ENCODE measurements at regions not wholly inside any gene's neighbourhood (a gene's known extent, or its start where the extent isn't known, plus 50 kb on each side); places are given as distances from the start of the nearest gene placed in this dataset.
"Not testable (repeated sequence)": the region's sequence is repeated elsewhere in the genome, so short reads cannot be mapped to it uniquely, and the experiment has no call there.

DNA sequence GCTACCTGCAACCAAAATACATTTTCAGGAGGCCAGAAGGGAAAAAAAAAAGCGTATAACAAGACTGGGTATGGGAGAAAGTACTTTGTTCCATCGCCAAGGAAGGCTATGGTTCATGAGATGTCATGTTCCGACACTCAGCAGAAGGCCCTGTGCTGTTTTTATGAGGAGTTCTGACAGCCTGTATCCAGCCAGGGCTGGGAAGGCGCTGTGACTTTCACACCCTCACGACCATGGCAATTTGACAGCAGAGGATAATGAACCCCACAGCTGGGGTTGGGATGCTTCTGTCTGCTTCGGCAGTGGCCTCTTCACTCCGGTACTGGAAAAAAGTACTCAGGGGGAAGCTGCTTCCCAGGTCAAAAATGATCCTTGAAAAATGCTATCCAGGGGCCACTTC is 154.4 kb downstream of the PRELID2 start:
- peaks cover 12% of the 10 kb centered on the region for H3K4me1 ChIP-seq (ENCODE audit: control insufficient read depth, insufficient read depth, low read length)
- H3K9ac ChIP-seq (ENCODE audit: low read length), result no peak overlapping the region
- no peaks in the 10 kb centered on the region for H3K36me3 ChIP-seq (ENCODE audit: control insufficient read depth, insufficient read depth, low read length)
- no peak overlapping the region for H3K4me3 ChIP-seq (ENCODE audit: low read length)
- no peaks in the 10 kb centered on the region for H3K27me3 ChIP-seq (ENCODE audit: control insufficient read depth, insufficient read depth, low read length)
- H3K27ac ChIP-seq (ENCODE audit: low read depth, low read length), result peak overlapping the region; percentile 47

DNA sequence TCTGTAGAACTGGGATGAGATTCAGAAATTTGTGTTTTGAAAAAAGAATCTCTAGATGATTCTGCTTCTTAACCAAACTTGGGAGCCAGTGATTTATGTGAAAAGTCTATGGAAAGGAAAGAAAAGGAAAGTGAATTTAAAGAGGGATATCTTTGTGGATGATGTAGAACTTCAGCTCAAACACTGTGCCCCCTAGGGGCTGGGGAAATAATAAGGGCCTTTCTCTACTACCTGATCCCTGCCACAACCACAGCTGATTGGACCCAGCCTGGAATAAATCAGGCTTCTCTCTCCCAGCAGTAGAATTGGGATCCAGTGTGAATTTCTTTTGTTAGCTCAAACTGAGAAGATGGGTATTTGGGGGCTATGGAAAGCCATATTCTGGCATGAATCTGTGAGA is 155.0 kb downstream of the PRELID2 start:
- H3K4me3 ChIP-seq (ENCODE audit: low read length), result no peak overlapping the region

DNA sequence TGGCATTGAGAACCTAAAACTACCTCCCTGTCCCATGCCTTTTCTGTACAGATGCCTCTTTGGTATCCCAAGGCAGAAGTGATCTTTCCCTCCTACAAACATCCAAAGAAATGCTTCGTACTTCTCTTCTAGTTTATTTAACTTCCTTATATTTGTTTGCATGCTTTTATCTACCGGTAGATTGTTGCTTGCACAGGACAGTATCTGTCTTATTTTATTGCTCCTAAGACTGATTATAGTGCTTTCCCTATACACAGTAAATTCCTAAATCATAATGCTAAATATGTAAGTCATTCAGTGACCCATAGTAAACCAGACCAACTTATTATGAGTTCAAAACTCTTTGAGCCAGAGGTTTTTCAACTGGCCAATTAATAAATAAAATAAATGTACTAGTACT is 156.9 kb downstream of the PRELID2 start:
- Histone ChIP-seq H3K27ac (ENCODE audit: low read depth, low read length) (no peak overlapping the region), H3K4me3 (ENCODE audit: low read length) (no peak overlapping the region), H3K36me3 (ENCODE audit: control insufficient read depth, insufficient read depth, low read length) (no peaks in the 10 kb centered on the region), H3K4me1 (ENCODE audit: control insufficient read depth, insufficient read depth, low read length) (peaks cover 12% of the 10 kb centered on the region), H3K27me3 (ENCODE audit: control insufficient read depth, insufficient read depth, low read length) (no peaks in the 10 kb centered on the region), H3K9ac (ENCODE audit: low read length) (no peak overlapping the region)

More for the DNA sequence above, 155.0 kb downstream of the PRELID2 start:
- Histone ChIP-seq H3K27ac (ENCODE audit: low read depth, low read length) (peak overlapping the region; percentile 62), H3K36me3 (ENCODE audit: control insufficient read depth, insufficient read depth, low read length) (no peaks in the 10 kb centered on the region), H3K27me3 (ENCODE audit: control insufficient read depth, insufficient read depth, low read length) (no peaks in the 10 kb centered on the region), H3K9ac (ENCODE audit: low read length) (no peak overlapping the region), H3K4me1 (ENCODE audit: control insufficient read depth, insufficient read depth, low read length) (peaks cover 12% of the 10 kb centered on the region)

DNA sequence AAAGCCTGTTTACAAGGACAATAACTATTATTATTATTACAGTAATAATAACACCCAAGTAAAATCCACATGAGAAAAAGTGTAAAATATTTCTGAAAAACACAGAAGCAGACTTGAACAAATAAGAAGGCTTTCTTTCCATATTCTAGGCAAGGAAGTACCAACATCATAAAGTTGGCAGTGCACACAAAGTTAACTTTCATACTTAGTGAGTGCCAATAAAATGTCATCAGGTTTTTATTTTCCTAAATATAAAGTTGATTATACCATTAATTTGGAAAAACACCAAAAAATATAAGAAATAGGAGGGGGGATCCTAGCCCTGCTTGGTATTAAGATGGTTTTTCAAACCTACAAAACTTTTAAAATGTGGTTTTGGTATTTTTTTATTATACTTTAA is 161.4 kb downstream of the PRELID2 start:
- no peak overlapping the region for H3K27ac ChIP-seq (ENCODE audit: low read depth, low read length)
- no peak overlapping the region for H3K9ac ChIP-seq (ENCODE audit: low read length)

DNA sequence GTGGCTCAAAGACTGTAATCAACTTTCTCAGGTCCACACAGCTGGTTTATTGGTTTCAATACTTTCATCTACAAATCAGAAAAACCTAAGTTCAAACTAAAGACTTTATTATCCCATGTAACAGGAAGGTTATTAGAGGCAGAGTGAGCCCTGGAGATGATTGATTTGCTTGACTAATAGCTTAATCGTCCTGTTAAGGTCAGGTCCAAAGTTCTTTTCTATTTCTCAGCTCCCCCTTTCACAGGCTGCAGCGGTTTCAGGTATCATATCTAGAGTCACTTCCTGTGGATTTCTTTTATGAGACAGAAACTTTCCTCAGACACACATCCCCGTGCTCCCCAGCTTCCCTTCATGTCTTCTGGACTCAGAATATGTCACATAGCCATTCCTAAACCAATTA is 166.4 kb downstream of the PRELID2 start:
- Histone ChIP-seq H3K27ac (ENCODE audit: low read depth, low read length) (no peak overlapping the region), H3K36me3 (ENCODE audit: control insufficient read depth, insufficient read depth, low read length) (no peaks in the 10 kb centered on the region), H3K4me1 (ENCODE audit: control insufficient read depth, insufficient read depth, low read length) (no peaks in the 10 kb centered on the region), H3K27me3 (ENCODE audit: control insufficient read depth, insufficient read depth, low read length) (no peaks in the 10 kb centered on the region), H3K4me3 (ENCODE audit: low read length) (no peak overlapping the region), H3K9ac (ENCODE audit: low read length) (no peak overlapping the region)

More for the DNA sequence above, 161.4 kb downstream of the PRELID2 start:
- Histone ChIP-seq H3K4me1 (ENCODE audit: control insufficient read depth, insufficient read depth, low read length) (no peaks in the 10 kb centered on the region), H3K4me3 (ENCODE audit: low read length) (no peak overlapping the region), H3K36me3 (ENCODE audit: control insufficient read depth, insufficient read depth, low read length) (no peaks in the 10 kb centered on the region), H3K27me3 (ENCODE audit: control insufficient read depth, insufficient read depth, low read length) (no peaks in the 10 kb centered on the region)

DNA sequence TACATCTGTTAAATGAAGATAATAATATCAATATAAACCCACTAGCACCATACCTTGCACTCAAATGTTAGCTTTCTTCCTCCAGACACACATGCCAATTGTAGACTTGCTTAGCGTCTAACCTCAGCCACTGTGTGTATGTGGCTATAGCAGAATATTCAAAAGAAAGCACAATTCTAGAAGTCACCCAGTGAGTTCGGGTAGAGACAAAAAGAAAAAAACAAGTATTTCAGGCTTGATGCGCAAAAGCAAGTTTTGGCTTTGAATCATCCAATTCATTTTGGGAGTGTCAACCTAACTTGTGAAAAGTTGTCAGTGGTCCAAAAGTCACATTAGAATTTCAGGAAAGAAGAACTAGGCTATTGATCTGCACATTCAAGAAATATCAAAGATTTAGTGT is 167.4 kb downstream of the PRELID2 start:
- Histone ChIP-seq H3K27ac (ENCODE audit: low read depth, low read length) (no peak overlapping the region), H3K9ac (ENCODE audit: low read length) (no peak overlapping the region), H3K27me3 (ENCODE audit: control insufficient read depth, insufficient read depth, low read length) (no peaks in the 10 kb centered on the region), H3K36me3 (ENCODE audit: control insufficient read depth, insufficient read depth, low read length) (no peaks in the 10 kb centered on the region), H3K4me1 (ENCODE audit: control insufficient read depth, insufficient read depth, low read length) (no peaks in the 10 kb centered on the region), H3K4me3 (ENCODE audit: low read length) (no peak overlapping the region)

DNA sequence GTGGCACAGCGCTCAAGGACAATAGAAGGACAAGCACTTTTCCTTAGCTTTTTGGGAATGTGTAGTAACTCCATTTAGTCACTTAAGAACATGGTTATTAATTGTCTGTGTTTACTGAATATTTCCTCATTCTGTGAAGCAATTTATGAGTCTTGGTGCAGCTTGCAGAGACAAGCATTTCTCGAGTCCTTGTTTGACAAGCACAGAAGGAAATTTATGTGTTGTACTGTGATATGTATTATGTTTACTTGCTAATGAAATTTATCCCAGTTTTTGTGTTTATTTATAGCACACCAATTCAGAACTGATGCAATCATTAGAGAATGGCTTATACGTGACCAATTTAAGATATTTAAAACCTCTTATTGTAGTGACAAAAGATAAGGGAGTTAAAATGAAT is 168.6 kb downstream of the PRELID2 start:
- Histone ChIP-seq H3K27me3 (ENCODE audit: control insufficient read depth, insufficient read depth, low read length) (no peaks in the 10 kb centered on the region), H3K4me3 (ENCODE audit: low read length) (no peak overlapping the region), H3K9ac (ENCODE audit: low read length) (no peak overlapping the region), H3K27ac (ENCODE audit: low read depth, low read length) (no peak overlapping the region), H3K36me3 (ENCODE audit: control insufficient read depth, insufficient read depth, low read length) (no peaks in the 10 kb centered on the region), H3K4me1 (ENCODE audit: control insufficient read depth, insufficient read depth, low read length) (peaks cover 7% of the 10 kb centered on the region)

DNA sequence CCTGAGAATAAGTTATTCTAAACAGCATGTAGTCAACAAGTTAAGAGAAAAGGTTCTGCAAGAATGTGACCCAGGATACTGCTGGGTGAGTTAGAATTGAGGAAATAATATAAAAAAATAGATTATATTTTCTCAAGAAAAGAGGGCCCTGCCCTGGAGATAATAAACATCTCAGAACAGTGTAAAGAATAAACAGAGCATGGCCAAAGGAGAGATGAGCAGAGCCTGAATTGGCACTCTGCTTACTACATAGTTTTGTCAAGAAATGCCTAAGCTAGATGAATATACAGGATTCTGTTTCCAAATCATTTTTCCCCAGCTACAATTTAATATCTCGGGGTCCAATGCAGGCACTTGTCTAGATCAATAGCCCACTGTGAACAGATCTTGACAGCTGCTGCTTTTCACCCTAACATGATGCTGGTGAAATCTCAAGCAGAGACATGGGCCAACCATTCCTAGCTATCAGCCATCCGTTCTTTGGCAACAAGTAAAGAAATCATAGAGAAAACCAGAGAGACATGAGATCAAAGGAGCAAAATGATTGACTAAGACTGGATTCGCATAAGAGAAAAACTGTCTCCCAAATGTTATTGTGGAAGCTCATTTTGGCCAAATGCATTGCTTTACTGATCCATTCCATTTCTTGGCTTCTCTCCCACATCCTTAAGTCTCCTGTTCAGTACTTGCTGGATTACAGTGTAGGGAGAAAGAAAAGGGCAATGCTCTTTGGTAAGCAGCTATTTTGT is 173.2 kb downstream of the PRELID2 start:
- Histone ChIP-seq H3K4me1 (ENCODE audit: control insufficient read depth, insufficient read depth, low read length) (peaks cover 7% of the 10 kb centered on the region), H3K27me3 (ENCODE audit: control insufficient read depth, insufficient read depth, low read length) (no peaks in the 10 kb centered on the region), H3K27ac (ENCODE audit: low read depth, low read length) (no peak overlapping the region), H3K4me3 (ENCODE audit: low read length) (no peak overlapping the region), H3K36me3 (ENCODE audit: control insufficient read depth, insufficient read depth, low read length) (no peaks in the 10 kb centered on the region), H3K9ac (ENCODE audit: low read length) (no peak overlapping the region)

DNA sequence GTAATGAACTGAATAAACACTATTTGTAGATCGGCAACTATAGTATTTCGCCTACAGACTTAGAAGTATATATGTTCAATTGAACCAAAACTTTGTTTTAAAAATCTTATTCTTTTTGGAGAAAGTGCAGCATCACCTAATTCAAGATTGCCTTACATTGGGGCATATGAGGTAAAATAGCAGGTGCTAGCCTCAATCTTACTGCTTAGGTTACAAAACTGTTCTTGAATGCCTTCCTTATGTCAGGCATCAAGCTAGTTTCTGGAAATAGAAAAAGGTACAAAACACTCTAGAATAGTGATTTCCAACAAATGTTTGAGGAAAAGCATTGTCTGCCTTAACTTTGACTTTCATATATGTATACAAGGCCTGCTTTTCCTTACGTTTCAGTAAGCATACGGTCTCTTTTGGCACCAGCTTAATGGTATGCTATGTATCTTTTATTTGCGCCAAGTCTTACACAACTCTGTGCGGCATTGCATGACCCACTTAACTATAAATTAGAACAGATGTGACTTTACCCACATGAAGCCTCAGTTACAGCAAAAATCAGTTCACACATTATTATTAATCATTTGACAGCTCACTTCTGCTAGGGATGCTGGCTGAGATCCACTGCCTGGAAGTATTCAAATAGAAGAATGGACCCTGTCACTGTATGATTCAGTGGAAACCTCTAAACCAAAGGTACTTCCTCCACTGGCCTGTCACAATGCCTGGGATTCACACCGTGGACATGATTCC is 174.1 kb downstream of the PRELID2 start:
- Histone ChIP-seq H3K27ac (ENCODE audit: low read depth, low read length) (no peak overlapping the region), H3K4me3 (ENCODE audit: low read length) (no peak overlapping the region), H3K9ac (ENCODE audit: low read length) (no peak overlapping the region), H3K27me3 (ENCODE audit: control insufficient read depth, insufficient read depth, low read length) (no peaks in the 10 kb centered on the region), H3K4me1 (ENCODE audit: control insufficient read depth, insufficient read depth, low read length) (peaks cover 7% of the 10 kb centered on the region), H3K36me3 (ENCODE audit: control insufficient read depth, insufficient read depth, low read length) (no peaks in the 10 kb centered on the region)

DNA sequence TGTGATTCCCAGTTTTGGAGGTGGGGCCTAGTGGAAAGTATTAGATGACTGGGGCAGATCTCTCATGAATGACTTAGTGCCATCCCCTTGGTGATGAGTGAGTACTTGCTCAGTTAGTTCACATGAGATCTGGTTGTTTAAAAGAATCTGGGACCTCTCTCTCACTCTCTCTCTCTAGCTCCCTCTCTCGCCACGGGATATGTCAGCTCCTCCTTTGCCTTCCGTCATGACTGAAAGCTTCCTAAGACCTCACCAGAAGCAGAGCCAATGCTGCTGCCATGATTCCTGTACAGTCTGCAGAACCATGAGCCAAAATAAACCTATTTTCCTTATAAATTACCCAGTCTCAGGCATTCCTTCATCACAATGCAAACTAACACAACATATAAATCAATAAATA is 176.7 kb downstream of the PRELID2 start:
- Histone ChIP-seq H3K4me3 (ENCODE audit: low read length) (no peak overlapping the region), H3K9ac (ENCODE audit: low read length) (no peak overlapping the region), H3K27me3 (ENCODE audit: control insufficient read depth, insufficient read depth, low read length) (no peaks in the 10 kb centered on the region), H3K36me3 (ENCODE audit: control insufficient read depth, insufficient read depth, low read length) (no peaks in the 10 kb centered on the region), H3K4me1 (ENCODE audit: control insufficient read depth, insufficient read depth, low read length) (peaks cover 7% of the 10 kb centered on the region), H3K27ac (ENCODE audit: low read depth, low read length) (no peak overlapping the region)

DNA sequence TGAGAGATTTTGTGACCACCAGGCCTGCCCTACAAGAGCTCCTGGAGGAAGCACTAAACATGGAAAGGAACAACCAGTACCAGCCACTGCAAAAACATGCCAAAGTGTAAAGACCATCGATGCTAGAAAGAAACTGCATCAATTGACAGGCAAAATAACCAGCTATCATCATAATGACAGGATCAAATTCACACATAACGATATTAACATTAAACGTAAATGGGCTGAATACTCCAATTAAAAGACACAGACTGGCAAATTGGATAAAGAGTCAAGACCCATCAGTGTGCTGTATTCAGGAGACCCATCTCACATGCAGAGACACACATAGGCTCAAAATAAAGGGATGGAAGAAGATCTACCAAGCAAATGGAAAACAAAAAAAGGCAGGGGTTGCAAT is 182.4 kb downstream of the PRELID2 start:
- H3K27me3 ChIP-seq (ENCODE audit: control insufficient read depth, insufficient read depth, low read length); H3K4me1 ChIP-seq (ENCODE audit: control insufficient read depth, insufficient read depth, low read length); H3K4me3 ChIP-seq (ENCODE audit: low read length); H3K36me3 ChIP-seq (ENCODE audit: control insufficient read depth, insufficient read depth, low read length); H3K9ac ChIP-seq (ENCODE audit: low read length); H3K27ac ChIP-seq (ENCODE audit: low read depth, low read length): not testable (repeated sequence)

DNA sequence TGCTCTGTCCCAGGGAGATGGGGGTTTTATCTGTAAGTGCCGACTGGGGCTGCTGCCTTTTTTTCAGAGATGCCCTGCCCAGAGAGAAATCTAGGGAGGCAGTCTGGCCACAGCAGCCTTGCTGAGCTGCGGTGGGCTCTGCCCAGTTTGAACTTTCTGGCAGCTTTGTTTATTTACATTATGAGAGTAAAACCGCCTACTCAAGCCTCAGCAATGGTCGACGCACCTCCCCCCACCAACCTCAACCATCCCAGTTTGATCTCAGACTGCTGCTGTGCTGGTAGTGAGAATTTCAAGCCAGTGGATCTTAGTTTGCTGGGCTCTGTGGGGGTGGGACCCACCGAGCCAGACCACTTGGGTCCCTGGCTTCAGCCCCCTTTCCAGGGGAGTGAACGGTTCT is 188.0 kb downstream of the PRELID2 start:
- H3K9ac ChIP-seq (ENCODE audit: low read length); H3K4me1 ChIP-seq (ENCODE audit: control insufficient read depth, insufficient read depth, low read length); H3K27ac ChIP-seq (ENCODE audit: low read depth, low read length); H3K4me3 ChIP-seq (ENCODE audit: low read length); H3K36me3 ChIP-seq (ENCODE audit: control insufficient read depth, insufficient read depth, low read length); H3K27me3 ChIP-seq (ENCODE audit: control insufficient read depth, insufficient read depth, low read length): not testable (repeated sequence)

DNA sequence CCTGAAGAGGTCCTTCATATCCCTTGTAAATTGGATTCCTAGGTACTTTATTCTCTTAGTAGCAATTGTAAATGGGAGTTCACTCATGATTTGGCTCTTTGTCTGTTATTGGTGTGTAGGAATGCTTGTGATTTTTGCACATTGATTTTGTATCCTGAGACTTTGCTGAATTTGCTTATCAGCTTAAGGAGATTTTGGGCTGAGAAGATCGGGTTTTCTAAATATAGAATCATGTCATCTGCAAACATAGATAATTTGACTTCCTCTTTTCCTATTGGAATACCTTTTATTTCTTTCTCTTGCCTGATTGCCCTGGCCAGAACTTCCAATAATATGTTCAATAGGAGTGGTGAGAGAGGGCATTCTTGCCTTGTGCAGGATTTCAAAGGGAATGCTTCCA is 191.9 kb downstream of the PRELID2 start:
- H3K4me3 ChIP-seq (ENCODE audit: low read length); H3K4me1 ChIP-seq (ENCODE audit: control insufficient read depth, insufficient read depth, low read length); H3K27ac ChIP-seq (ENCODE audit: low read depth, low read length); H3K36me3 ChIP-seq (ENCODE audit: control insufficient read depth, insufficient read depth, low read length); H3K27me3 ChIP-seq (ENCODE audit: control insufficient read depth, insufficient read depth, low read length); H3K9ac ChIP-seq (ENCODE audit: low read length): not testable (repeated sequence)

All from rectal smooth muscle tissue (tissue), 1 donor.